Trophoblast cell (in vitro differentiated cells and primary cell): ENCODE measurements at regions not wholly inside any gene's neighbourhood (a gene's known extent, or its start where the extent isn't known, plus 50 kb on each side); places are given as distances from the start of the nearest gene placed in this dataset.
"Not testable (repeated sequence)": the region's sequence is repeated elsewhere in the genome, so short reads cannot be mapped to it uniquely, and the experiment has no call there.

Experiments used
- DNase-seq, 2 donors: peaks; one replicate each; pipeline ENCODE4 v3.0.0-alpha.2; 2016
- H2AFZ ChIP-seq: 2 replicates; pipeline ENCODE4 v1.6.1; 2013; ENCODE audit warnings: low read length, moderate library complexity, mild to moderate bottlenecking; ENCODE audit not compliant: insufficient read depth, poor library complexity
- H2AK5ac ChIP-seq: 2 replicates; pipeline ENCODE4 v1.6.1; 2013; ENCODE audit warnings: mild to moderate bottlenecking, low read length
- H2BK120ac ChIP-seq: 2 replicates; pipeline ENCODE4 v1.6.1; 2013; ENCODE audit warnings: low read length, mild to moderate bottlenecking, moderate library complexity; ENCODE audit not compliant: insufficient read depth, poor library complexity
- H2BK12ac ChIP-seq: 2 replicates; pipeline ENCODE4 v1.6.1; 2013; ENCODE audit warnings: mild to moderate bottlenecking, low read length, moderate library complexity
- H2BK5ac ChIP-seq: 2 replicates; pipeline ENCODE4 v1.6.1; 2013; ENCODE audit warnings: low read length, low read depth, moderate library complexity, mild to moderate bottlenecking; ENCODE audit not compliant: poor library complexity
- H3K14ac ChIP-seq: 2 replicates; pipeline ENCODE4 v1.6.1; 2013; ENCODE audit warnings: mild to moderate bottlenecking, low read length
- H3K18ac ChIP-seq: 2 replicates; pipeline ENCODE4 v1.6.1; 2013; ENCODE audit warnings: mild to moderate bottlenecking, low read length
- H3K23ac ChIP-seq: 2 replicates; pipeline ENCODE4 v1.6.1; 2013; ENCODE audit warnings: low read length
- H3K27ac ChIP-seq: 2 replicates; pipeline ENCODE4 v1.5.1; 2013; ENCODE audit warnings: low read depth, mild to moderate bottlenecking, inconsistent platforms, low read length, moderate library complexity
- H3K27me3 ChIP-seq: 2 replicates; pipeline ENCODE4 v1.6.1; 2013; ENCODE audit warnings: inconsistent platforms, mild to moderate bottlenecking, low read length, moderate library complexity; ENCODE audit not compliant: insufficient read depth
- H3K36me3 ChIP-seq, 2 experiments: 1 replicate in 1 of 2; 2 replicates in 1 of 2; pipeline ENCODE4 v1.6.1; 2013; ENCODE audit warnings: low read length in 2 of 2, mild to moderate bottlenecking in 2 of 2, moderate library complexity in 1 of 2; ENCODE audit not compliant: insufficient read depth in 2 of 2, control insufficient read depth in 1 of 2
- H3K4ac ChIP-seq: 2 replicates; pipeline ENCODE4 v1.6.1; 2013; ENCODE audit warnings: low read depth, mild to moderate bottlenecking, low read length, moderate library complexity
- H3K4me1 ChIP-seq, 2 experiments: 1 replicate in 1 of 2; 2 replicates in 1 of 2; pipeline ENCODE4 v1.6.1; 2013; ENCODE audit warnings: low read length in 2 of 2, mild to moderate bottlenecking in 2 of 2, moderate library complexity in 1 of 2; ENCODE audit not compliant: insufficient read depth in 2 of 2, control insufficient read depth in 1 of 2
- H3K4me2 ChIP-seq: 2 replicates; pipeline ENCODE4 v1.6.1; 2013; ENCODE audit warnings: inconsistent platforms, mild to moderate bottlenecking, low read length, moderate library complexity
- H3K4me3 ChIP-seq: 2 replicates; pipeline ENCODE4 v1.5.1; 2013; ENCODE audit warnings: mild to moderate bottlenecking, low read depth, low read length, inconsistent platforms
- H3K79me1 ChIP-seq: one replicate; pipeline ENCODE4 v1.6.1; 2013; ENCODE audit warnings: low read length
- H3K79me2 ChIP-seq: 2 replicates; pipeline ENCODE4 v1.6.1; 2013; ENCODE audit warnings: low read length, mild to moderate bottlenecking; ENCODE audit not compliant: control insufficient read depth, insufficient read depth, poor library complexity
- H3K9ac ChIP-seq: 2 replicates; pipeline ENCODE4 v1.6.1; 2013; ENCODE audit warnings: mild to moderate bottlenecking, low read length
- H3K9me3 ChIP-seq: 2 replicates; pipeline ENCODE4 v1.6.1; 2013; ENCODE audit warnings: low read depth, mild to moderate bottlenecking, control low read depth, inconsistent platforms, low read length; ENCODE audit not compliant: insufficient read depth
- H4K12ac ChIP-seq: 2 replicates; pipeline ENCODE4 v1.6.1; 2013; ENCODE audit warnings: low read depth, mild to moderate bottlenecking, low read length, moderate library complexity
- H4K8ac ChIP-seq: 2 replicates; pipeline ENCODE4 v1.6.1; 2013; ENCODE audit warnings: low read depth, mild to moderate bottlenecking, low read length, moderate library complexity
- H4K91ac ChIP-seq: one replicate; pipeline ENCODE4 v1.6.1; 2013; ENCODE audit warnings: low read depth, mild to moderate bottlenecking, low read length, moderate library complexity
- WGBS: extraction: QIAGEN DNeasy Blood & Tissue Kit; methylation state at CpG from one replicate; pipeline ENCODE4 v1.1.7; 2013; ENCODE audit warnings: missing lambda C conversion rate; ENCODE audit not compliant: insufficient read length, insufficient coverage; ENCODE audit errors: extremely low coverage; 5-methylcytosine and 5-hydroxymethylcytosine counted together

DNA sequence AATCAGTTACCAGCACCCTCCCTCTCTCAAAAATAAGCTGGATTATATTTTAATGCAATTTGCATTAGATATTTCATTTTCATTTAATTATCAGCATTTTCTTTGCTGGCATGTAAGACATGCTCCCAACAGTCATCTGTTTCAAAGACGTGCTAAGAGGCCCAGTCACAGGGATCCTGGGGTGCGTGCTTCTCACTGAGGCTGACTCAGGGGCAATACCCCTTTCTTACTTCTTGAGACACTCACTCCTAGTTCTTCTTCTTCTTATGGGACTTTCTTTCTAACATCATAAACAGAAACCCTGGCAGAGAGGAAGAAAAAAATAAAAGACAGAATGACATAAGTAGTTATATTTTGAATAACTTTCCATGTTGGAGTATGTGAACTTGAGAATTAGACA is 372.1 kb upstream of the MEX3C start:
- H2AK5ac ChIP-seq, result no peak overlapping the region

GRCh38 chr18:51570071-51570470 is 372.6 kb upstream of the MEX3C start:
- H3K4me2 ChIP-seq, H4K91ac ChIP-seq, H3K14ac ChIP-seq, H3K18ac ChIP-seq, H3K27ac ChIP-seq, H3K79me1 ChIP-seq, H3K4me3 ChIP-seq, H3K9me3 ChIP-seq, H3K79me2 ChIP-seq, H2BK12ac ChIP-seq, H4K12ac ChIP-seq, H2BK120ac ChIP-seq, H3K4ac ChIP-seq, H4K8ac ChIP-seq, H3K36me3 ChIP-seq, H3K9ac ChIP-seq, H2AK5ac ChIP-seq, H3K27me3 ChIP-seq, H2AFZ ChIP-seq, H3K4me1 ChIP-seq, H3K23ac ChIP-seq, H2BK5ac ChIP-seq, DNase-seq: not testable (repeated sequence)
- WGBS, result no CpG with 5 or more reads among the region's 4 CpGs

More for the DNA sequence above, 372.1 kb upstream of the MEX3C start:
- no peak overlapping the region for H3K9ac ChIP-seq
- no peaks in the 10 kb centered on the region for H3K79me1 ChIP-seq
- H2BK12ac ChIP-seq, result no peak overlapping the region
- H3K4me1 ChIP-seq, result no peaks in the 10 kb centered on the region
- H3K14ac ChIP-seq, result no peak overlapping the region
- H3K79me2 ChIP-seq, result no peaks in the 10 kb centered on the region
- H2BK5ac ChIP-seq, result no peak overlapping the region
- H3K36me3 ChIP-seq, result no peaks in the 10 kb centered on the region
- no peak overlapping the region for H4K12ac ChIP-seq
- H3K27ac ChIP-seq, result no peak overlapping the region
- no CpG with 5 or more reads among the region's 2 CpGs for WGBS
- H3K27me3 ChIP-seq, result no peaks in the 10 kb centered on the region
- H3K18ac ChIP-seq, result no peak overlapping the region
- H3K4me2 ChIP-seq, result no peak overlapping the region
- H3K4me3 ChIP-seq, result no peak overlapping the region
- no peak overlapping the region for H3K4ac ChIP-seq
- no peak overlapping the region for H4K91ac ChIP-seq
- no peak overlapping the region for H2AFZ ChIP-seq
- H2BK120ac ChIP-seq, result no peak overlapping the region
- H4K8ac ChIP-seq, result no peak overlapping the region
- no peaks in the 10 kb centered on the region for H3K9me3 ChIP-seq
- no peak overlapping the region for H3K23ac ChIP-seq
- DNase-seq, result no peak

GRCh38 chr18:51573886-51574285 is 376.4 kb upstream of the MEX3C start:
- not testable (repeated sequence) for H3K14ac ChIP-seq, H3K27me3 ChIP-seq, H3K9ac ChIP-seq, H3K9me3 ChIP-seq, H4K12ac ChIP-seq, H4K91ac ChIP-seq, DNase-seq, H3K4ac ChIP-seq, H2BK12ac ChIP-seq, H3K79me2 ChIP-seq, H3K23ac ChIP-seq, H2BK5ac ChIP-seq, H3K18ac ChIP-seq, H2BK120ac ChIP-seq, H3K36me3 ChIP-seq, H3K79me1 ChIP-seq, H3K4me3 ChIP-seq, H4K8ac ChIP-seq, H3K4me2 ChIP-seq, H3K27ac ChIP-seq, H3K4me1 ChIP-seq, H2AK5ac ChIP-seq, H2AFZ ChIP-seq
- WGBS, result no CpG with 5 or more reads among the region's 8 CpGs

DNA sequence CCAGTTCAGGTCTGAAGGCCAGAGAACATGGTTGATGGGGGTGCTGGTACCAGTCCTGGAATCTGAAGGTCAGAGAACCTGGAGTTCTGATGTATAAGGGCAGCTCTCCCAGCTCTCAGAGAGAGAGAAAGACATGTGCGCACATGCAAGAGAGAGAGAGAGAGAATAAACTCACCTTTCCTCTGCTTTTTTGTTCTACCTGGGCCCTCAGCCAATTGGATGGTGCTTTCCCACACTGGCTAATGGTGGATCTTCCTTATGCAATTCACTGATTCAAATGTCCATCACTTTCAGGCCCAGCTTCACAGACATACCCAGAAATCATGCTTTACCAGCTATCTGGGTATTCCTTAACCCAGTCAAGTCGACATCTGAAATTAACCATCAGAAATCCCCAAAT is 377.7 kb upstream of the MEX3C start:
- no peak overlapping the region for H3K4me3 ChIP-seq
- H2BK5ac ChIP-seq, result no peak overlapping the region
- H3K9me3 ChIP-seq, result no peaks in the 10 kb centered on the region
- WGBS, result no CpG with 5 or more reads among the region's 2 CpGs
- H3K14ac ChIP-seq, result no peak overlapping the region
- no peak overlapping the region for H2AK5ac ChIP-seq
- H3K36me3 ChIP-seq, result no peaks in the 10 kb centered on the region
- H2BK120ac ChIP-seq, result no peak overlapping the region
- no peak overlapping the region for H3K9ac ChIP-seq
- H3K27ac ChIP-seq, result no peak overlapping the region
- H2AFZ ChIP-seq, result no peak overlapping the region
- H4K91ac ChIP-seq, result no peak overlapping the region
- no peak overlapping the region for H4K12ac ChIP-seq
- no peak overlapping the region for H4K8ac ChIP-seq
- no peaks in the 10 kb centered on the region for H3K27me3 ChIP-seq
- no peak overlapping the region for H2BK12ac ChIP-seq
- no peak for DNase-seq
- no peaks in the 10 kb centered on the region for H3K79me1 ChIP-seq
- no peak overlapping the region for H3K4ac ChIP-seq
- no peaks in the 10 kb centered on the region for H3K79me2 ChIP-seq
- H3K18ac ChIP-seq, result no peak overlapping the region
- H3K4me2 ChIP-seq, result no peak overlapping the region
- H3K23ac ChIP-seq, result no peak overlapping the region
- no peaks in the 10 kb centered on the region for H3K4me1 ChIP-seq
